ENCODE measurements at regions not wholly inside any gene's neighbourhood (a gene's known extent, or its start where the extent isn't known, plus 50 kb on each side); places are given as distances from the start of the nearest gene placed in this dataset.

DNA sequence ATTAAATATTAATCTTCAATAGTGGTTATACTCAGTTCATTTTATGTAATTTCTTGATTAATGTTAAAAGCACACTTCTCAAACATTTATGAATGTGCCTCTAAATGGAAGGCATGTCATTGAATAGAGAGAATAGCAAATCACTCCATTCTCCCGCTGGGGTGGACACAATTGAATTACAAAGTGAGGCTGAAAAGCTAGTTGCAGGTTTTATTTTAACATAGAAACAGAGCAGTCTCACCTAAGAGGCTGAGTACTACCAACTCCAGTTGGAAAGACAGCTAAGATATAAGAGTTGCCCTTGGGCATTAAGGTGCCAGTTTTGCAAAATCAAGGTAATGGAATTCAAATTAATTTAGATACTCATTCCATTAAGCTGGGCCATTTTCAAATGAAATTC lies 147.2 kb downstream of the PCSK1 start:
- no peaks in the 10 kb centered on the region for H3K9me3 Mint-ChIP-seq
- no peaks in the 10 kb centered on the region for H3K4me1 Mint-ChIP-seq
- POLR2A ChIA-PET, result no interaction called here
- H3K27me3 Mint-ChIP-seq, result peaks cover 15% of the 10 kb centered on the region
- DNase-seq (no peak), ATAC-seq (ENCODE audit: low read depth) (no peak)
- no peaks in the 10 kb centered on the region for H3K36me3 Mint-ChIP-seq
- H3K4me3 Mint-ChIP-seq, result no peak overlapping the region
- H3K27ac Mint-ChIP-seq, result no peak overlapping the region

DNA sequence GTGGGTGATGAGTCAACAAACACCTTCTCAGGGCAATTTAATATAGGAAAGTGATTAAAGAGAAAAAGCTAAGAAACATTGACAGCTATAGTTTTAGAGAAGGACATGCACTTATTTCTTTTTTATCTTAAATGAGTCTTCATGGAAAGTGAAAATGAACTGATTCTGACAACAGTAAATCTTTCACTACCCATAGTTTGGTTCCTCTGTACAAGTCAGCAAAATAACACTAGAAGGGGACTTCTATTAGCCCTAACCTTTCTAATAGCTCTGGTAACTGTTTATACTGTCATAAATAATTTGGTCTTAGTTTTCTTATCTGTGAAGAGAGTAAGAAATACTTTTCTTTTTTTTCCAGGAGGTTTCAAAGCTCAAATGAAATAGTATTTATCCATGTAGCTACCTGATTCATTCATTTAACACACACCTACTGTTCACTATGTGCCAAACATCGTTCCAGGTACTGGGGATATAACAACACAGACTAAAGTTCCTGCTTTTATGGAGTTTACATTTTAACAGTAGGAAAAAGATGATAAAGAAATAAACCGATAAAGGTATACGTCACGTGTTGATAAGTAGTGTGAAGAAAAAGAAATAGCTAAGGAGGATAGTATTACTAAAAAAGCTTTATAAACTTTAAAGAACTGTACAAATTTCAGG lies 148.2 kb downstream of the PCSK1 start:
- POLR2A ChIA-PET, result no interaction called here
- ATAC-seq (ENCODE audit: low read depth), result no peak
- H3K27ac Mint-ChIP-seq, result no peak overlapping the region

GRCh38 chr5:96283589-96283988 lies 149.5 kb downstream of the PCSK1 start:
- no peaks in the 10 kb centered on the region for H3K4me1 Mint-ChIP-seq
- no peak overlapping the region for H3K4me3 Mint-ChIP-seq
- no peaks in the 10 kb centered on the region for H3K36me3 Mint-ChIP-seq
- POLR2A ChIA-PET, result no interaction called here
- ATAC-seq (ENCODE audit: low read depth) (no peak), DNase-seq (no peak)
- peaks cover 15% of the 10 kb centered on the region for H3K27me3 Mint-ChIP-seq
- H3K9me3 Mint-ChIP-seq, result no peaks in the 10 kb centered on the region
- no peak overlapping the region for H3K27ac Mint-ChIP-seq

More for the DNA sequence above, 148.2 kb downstream of the PCSK1 start:
- Mint-ChIP-seq H3K4me3 (no peak overlapping the region), H3K9me3 (no peaks in the 10 kb centered on the region), H3K27me3 (peaks cover 15% of the 10 kb centered on the region), H3K4me1 (no peaks in the 10 kb centered on the region), H3K36me3 (no peaks in the 10 kb centered on the region)
- DNase-seq, result no peak

DNA sequence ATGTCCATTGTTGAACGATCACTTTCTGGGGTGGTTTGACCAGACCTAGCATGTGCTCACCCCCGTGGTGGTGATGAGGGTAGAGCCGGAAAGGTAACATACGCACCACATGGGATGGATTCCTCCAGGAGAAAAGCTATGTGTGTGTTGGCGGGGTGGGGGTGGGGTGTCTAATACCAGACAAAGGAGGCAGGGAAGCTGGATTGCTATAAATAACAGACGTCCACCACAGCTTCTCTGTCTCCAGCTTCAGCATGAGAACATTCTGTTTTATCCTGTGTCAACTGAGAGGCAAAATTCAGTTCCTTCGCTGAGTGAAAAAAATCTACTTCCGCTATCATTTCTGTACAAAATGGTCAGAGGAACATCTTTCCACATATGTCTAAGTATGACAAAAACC lies 151.0 kb downstream of the PCSK1 start:
- DNase-seq, result no peak
- Mint-ChIP-seq H3K27me3 (peaks cover 19% of the 10 kb centered on the region), H3K4me1 (no peaks in the 10 kb centered on the region), H3K9me3 (no peaks in the 10 kb centered on the region), H3K27ac (no peak overlapping the region), H3K36me3 (no peaks in the 10 kb centered on the region), H3K4me3 (no peak overlapping the region)
- POLR2A ChIA-PET, result no interaction called here
- ATAC-seq (ENCODE audit: low read depth), result no peak

DNA sequence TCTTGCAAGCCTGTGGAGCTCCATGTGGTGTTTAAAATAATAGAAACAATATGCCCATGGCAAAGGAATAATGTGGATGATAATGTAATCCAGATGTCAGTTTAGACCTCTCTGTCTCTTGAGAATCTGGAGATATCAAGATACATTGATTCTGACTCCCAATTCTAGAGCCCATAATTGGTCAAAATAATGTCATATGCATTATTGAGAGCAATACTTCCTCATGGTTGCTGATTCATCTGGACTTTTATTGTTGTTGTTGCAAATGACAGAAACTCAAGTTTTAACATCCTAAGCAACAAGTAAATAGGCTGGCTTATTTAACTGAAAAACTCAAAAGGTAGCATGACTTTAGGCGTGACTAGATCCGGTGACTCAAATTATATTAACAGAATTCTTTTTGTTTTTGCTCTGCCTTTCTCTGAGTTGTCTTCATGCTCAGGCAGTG lies 152.1 kb downstream of the PCSK1 start:
- no peak overlapping the region for H3K4me3 Mint-ChIP-seq
- ATAC-seq (ENCODE audit: low read depth), result no peak
- no peak overlapping the region for H3K27ac Mint-ChIP-seq

GRCh38 chr5:96279801-96280542 lies 153.1 kb downstream of the PCSK1 start:
- Mint-ChIP-seq H3K27me3 (peaks cover 15% of the 10 kb centered on the region), H3K4me1 (no peaks in the 10 kb centered on the region), H3K36me3 (no peaks in the 10 kb centered on the region), H3K9me3 (no peaks in the 10 kb centered on the region), H3K27ac (no peak overlapping the region), H3K4me3 (no peak overlapping the region)
- ATAC-seq (ENCODE audit: low read depth) (no peak), DNase-seq (no peak)
- POLR2A ChIA-PET, result no interaction called here

More for the DNA sequence above, 152.1 kb downstream of the PCSK1 start:
- H3K4me1 Mint-ChIP-seq, result no peaks in the 10 kb centered on the region
- POLR2A ChIA-PET, result no interaction called here
- peaks cover 15% of the 10 kb centered on the region for H3K27me3 Mint-ChIP-seq
- no peaks in the 10 kb centered on the region for H3K9me3 Mint-ChIP-seq
- DNase-seq, result no peak
- H3K36me3 Mint-ChIP-seq, result no peaks in the 10 kb centered on the region

DNA sequence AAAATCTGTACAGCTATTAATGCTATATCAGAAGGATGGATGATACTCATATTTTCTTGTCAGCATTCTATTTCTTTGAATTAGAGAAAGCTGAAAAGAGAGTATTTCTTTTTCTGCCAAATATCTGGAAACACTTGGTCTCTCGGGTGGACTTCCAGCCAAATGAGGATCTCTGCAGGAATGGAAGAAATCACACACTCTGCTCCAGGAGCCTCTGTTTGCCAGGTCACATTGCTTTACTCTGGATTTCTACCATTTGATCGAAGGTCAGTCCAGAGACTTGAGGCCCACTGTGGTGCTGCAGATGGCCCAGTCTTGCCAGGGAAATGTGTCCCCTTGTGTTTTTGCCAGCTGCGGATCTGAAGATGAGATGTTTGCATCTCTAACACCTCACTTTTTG lies 154.1 kb downstream of the PCSK1 start:
- DNase-seq (no peak), ATAC-seq (ENCODE audit: low read depth) (no peak)
- Mint-ChIP-seq H3K9me3 (no peaks in the 10 kb centered on the region), H3K36me3 (no peaks in the 10 kb centered on the region), H3K27me3 (peaks cover 15% of the 10 kb centered on the region), H3K27ac (no peak overlapping the region), H3K4me1 (no peaks in the 10 kb centered on the region), H3K4me3 (no peak overlapping the region)
- POLR2A ChIA-PET, result no interaction called here

GRCh38 chr5:96275051-96275450 lies 158.0 kb downstream of the PCSK1 start:
- H3K9me3 Mint-ChIP-seq, result peaks cover 3% of the 10 kb centered on the region
- POLR2A ChIA-PET, result no interaction called here
- H3K4me3 Mint-ChIP-seq, result no peak overlapping the region
- ATAC-seq (ENCODE audit: low read depth) (no peak), DNase-seq (no peak)
- H3K27me3 Mint-ChIP-seq, result peaks cover 11% of the 10 kb centered on the region
- no peak overlapping the region for H3K27ac Mint-ChIP-seq
- H3K36me3 Mint-ChIP-seq, result no peaks in the 10 kb centered on the region
- no peaks in the 10 kb centered on the region for H3K4me1 Mint-ChIP-seq

DNA sequence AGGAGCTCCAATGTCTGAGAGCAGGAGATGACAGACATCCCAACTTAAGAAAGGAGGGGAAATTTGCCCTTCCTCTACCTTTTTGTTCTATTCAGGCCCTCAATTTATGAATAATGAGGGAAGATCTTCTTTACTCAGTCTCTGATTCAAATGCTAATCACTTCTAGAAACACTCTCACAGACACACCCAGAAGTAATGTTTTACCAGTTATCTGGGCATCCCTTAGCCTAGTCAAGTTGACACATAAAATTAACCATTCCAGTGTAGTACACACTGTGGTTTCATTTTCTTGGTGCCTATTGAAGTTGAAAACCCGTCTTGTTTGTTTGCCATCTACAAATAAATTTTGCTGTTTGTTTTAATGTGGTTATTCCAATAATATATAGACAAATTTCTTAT lies 167.6 kb downstream of the PCSK1 start:
- ATAC-seq (ENCODE audit: low read depth) (no peak), DNase-seq (no peak)
- Mint-ChIP-seq H3K9me3 (peaks cover 8% of the 10 kb centered on the region), H3K27me3 (no peaks in the 10 kb centered on the region), H3K36me3 (no peaks in the 10 kb centered on the region), H3K27ac (no peak overlapping the region), H3K4me1 (no peaks in the 10 kb centered on the region), H3K4me3 (no peak overlapping the region)
- POLR2A ChIA-PET, result no interaction called here

DNA sequence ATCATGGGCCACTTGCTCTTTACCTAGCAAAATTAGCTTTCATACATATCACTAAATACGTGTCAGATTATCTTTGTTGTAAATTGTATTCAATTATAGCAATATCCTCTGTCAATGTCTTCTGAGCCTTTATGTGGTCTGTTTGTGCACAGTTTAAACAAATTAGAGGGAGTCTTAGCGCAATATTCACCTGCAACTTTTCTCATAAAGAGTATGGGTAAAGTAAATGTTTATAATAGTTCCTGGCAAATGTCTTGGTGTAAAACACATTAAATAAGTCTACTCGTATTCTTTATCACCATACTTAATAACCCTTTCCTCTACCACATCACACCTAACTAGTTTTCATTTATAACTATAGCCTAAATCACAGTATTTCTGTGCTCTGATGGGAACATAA lies 169.0 kb downstream of the PCSK1 start:
- no peaks in the 10 kb centered on the region for H3K36me3 Mint-ChIP-seq
- H3K4me3 Mint-ChIP-seq, result no peak overlapping the region
- ATAC-seq (ENCODE audit: low read depth) (no peak), DNase-seq (no peak)
- H3K9me3 Mint-ChIP-seq, result peaks cover 3% of the 10 kb centered on the region
- H3K4me1 Mint-ChIP-seq, result no peaks in the 10 kb centered on the region
- H3K27ac Mint-ChIP-seq, result no peak overlapping the region
- no peaks in the 10 kb centered on the region for H3K27me3 Mint-ChIP-seq
- POLR2A ChIA-PET, result no interaction called here

DNA sequence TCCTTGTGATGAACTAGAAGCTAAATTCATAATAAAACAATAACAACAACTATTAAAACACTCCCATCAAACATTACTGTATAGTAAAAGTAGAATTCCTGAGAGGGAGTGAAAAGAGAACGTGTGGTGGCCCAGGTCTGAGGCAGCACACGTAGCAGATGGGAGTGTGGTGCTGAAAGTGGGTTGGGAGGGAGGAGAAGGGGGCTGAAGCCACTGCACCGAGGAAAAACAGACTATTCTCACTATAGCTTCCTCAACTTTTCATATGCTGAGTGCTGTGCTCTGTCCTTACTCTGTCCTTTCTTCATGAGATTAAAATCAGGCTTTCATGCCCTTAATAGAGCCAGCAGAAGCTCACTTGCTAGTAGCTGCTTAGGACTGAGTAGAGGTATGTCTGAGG lies 170.9 kb downstream of the PCSK1 start:
- Mint-ChIP-seq H3K4me1 (no peaks in the 10 kb centered on the region), H3K27me3 (no peaks in the 10 kb centered on the region), H3K4me3 (no peak overlapping the region), H3K9me3 (peaks cover 3% of the 10 kb centered on the region), H3K36me3 (no peaks in the 10 kb centered on the region), H3K27ac (no peak overlapping the region)
- DNase-seq, result no peak
- POLR2A ChIA-PET, result no interaction called here
- ATAC-seq (ENCODE audit: low read depth), result no peak

- H3K27ac Mint-ChIP-seq, result no peak overlapping the region
- POLR2A ChIA-PET, result no interaction called here
- H3K36me3 Mint-ChIP-seq, result no peaks in the 10 kb centered on the region
- peaks cover 4% of the 10 kb centered on the region for H3K27me3 Mint-ChIP-seq
- ATAC-seq (ENCODE audit: low read depth) (no peak), DNase-seq (no peak)
- H3K9me3 Mint-ChIP-seq, result peaks cover 3% of the 10 kb centered on the region
- no peak overlapping the region for H3K4me3 Mint-ChIP-seq
- no peaks in the 10 kb centered on the region for H3K4me1 Mint-ChIP-seq
Observed at GRCh38 chr5:96260009-96260408, 173.0 kb downstream of the PCSK1 start.

GRCh38 chr5:96259151-96259772 lies 173.8 kb downstream of the PCSK1 start:
- Mint-ChIP-seq H3K36me3 (no peaks in the 10 kb centered on the region), H3K9me3 (no peaks in the 10 kb centered on the region), H3K4me3 (no peak overlapping the region), H3K4me1 (no peaks in the 10 kb centered on the region), H3K27me3 (peaks cover 7% of the 10 kb centered on the region), H3K27ac (no peak overlapping the region)
- ATAC-seq (ENCODE audit: low read depth) (no peak), DNase-seq (no peak)
- POLR2A ChIA-PET, result no interaction called here

- Mint-ChIP-seq H3K9me3 (no peaks in the 10 kb centered on the region), H3K27ac (no peak overlapping the region), H3K36me3 (no peaks in the 10 kb centered on the region), H3K4me3 (no peak overlapping the region), H3K27me3 (peaks cover 7% of the 10 kb centered on the region), H3K4me1 (no peaks in the 10 kb centered on the region)
- POLR2A ChIA-PET, result no interaction called here
- no peak for ATAC-seq (ENCODE audit: low read depth)
- DNase-seq, result no peak
Observed at GRCh38 chr5:96258692-96259091, 174.4 kb downstream of the PCSK1 start.

Measured in activated naive CD8-positive, alpha-beta T cell treated with anti-CD3 and anti-CD28 coated beads, Interleukin-2, amount 10 ng/mL, durations not matched to agents 7 days and 5 days (primary cell).